ENCODE measurements at regions not wholly inside any gene's neighbourhood (a gene's known extent, or its start where the extent isn't known, plus 50 kb on each side); places are given as distances from the start of the nearest gene placed in this dataset.

- intact Hi-C loops (cut with micrococcal nuclease) (no loop called here), in situ Hi-C loops (cut with MboI) (no loop called here)
- Histone ChIP-seq H3K9me3 (replicated peaks; ENCODE audit: control insufficient read depth, insufficient read depth, low read depth, low read length) (no peaks in the 10 kb centered on the region), H3K27ac (ENCODE audit: extremely low read depth, low read depth, low read length) (no peak overlapping the region), H4K20me1 (replicated peaks; ENCODE audit: control insufficient read depth, insufficient read depth, low read length) (no peaks in the 10 kb centered on the region), H3K79me2 (ENCODE audit: control insufficient read depth, insufficient read depth, low read length) (no peaks in the 10 kb centered on the region), H3K4me3 (no peak overlapping the region), H3K9ac (ENCODE audit: insufficient read depth in 1 of 2, low read depth in 2 of 2, low read length in 2 of 2) (no peak overlapping the region), H3K9me1 (ENCODE audit: control insufficient read depth, insufficient read depth, low read length) (no peaks in the 10 kb centered on the region), H2AFZ (ENCODE audit: low read depth, low read length) (no peak overlapping the region), H3K4me1 (replicated peaks in 1 of 2; ENCODE audit: control insufficient read depth in 2 of 2, insufficient read depth in 2 of 2, low read length in 2 of 2) (no peaks in the 10 kb centered on the region), H3K36me3 (ENCODE audit: control insufficient read depth, insufficient read depth, low read length) (no peaks in the 10 kb centered on the region), H3K27me3 (ENCODE audit: control insufficient read depth in 2 of 2, insufficient read depth in 2 of 2, low read length in 2 of 2) (peaks cover 0 to 7% of the 10 kb centered on the region in 2 experiments; a peak in 3 of 5 replicates), H3K4me2 (ENCODE audit: insufficient read depth, low read length) (no peak overlapping the region)
- ATAC-seq: no peak
- no peak for DNase-seq (ENCODE audit: extremely low read depth in 1 of 4, low spot score in 3 of 4)
- no peak for FAIRE-seq
- under 1% methylated on average over 6 of the region's 6 CpGs for WGBS (ENCODE audit: insufficient coverage, low coverage, missing lambda C conversion rate)
- BruUV-seq (replicated peaks): no TSS peak
- POLR2A ChIA-PET: interaction anchor here (0.7 to 1.5 kb wide), 5 partner anchors 10 to 47 kb away, joined by 3 to 7 read pairs (median 5); no protein-coding TSS in a partner anchor
- CTCF ChIA-PET (ENCODE audit: low intra/inter-chr PET ratio): no interaction called here
- no peak for TF ChIP-seq NEUROD1 (IDR thresholded peaks at IDR 0.05; ENCODE audit: borderline replicate concordance, low read depth, low read length, partially characterized antibody)
- TF ChIP-seq ZBTB49 (CRISPR knock-in tag; IDR thresholded peaks at IDR 0.05; ENCODE audit: borderline replicate concordance): no peak
- no peak for TF ChIP-seq ZNF407 (IDR thresholded peaks at IDR 0.05; ENCODE audit: low read depth)
- TF ChIP-seq, protein P1, sequence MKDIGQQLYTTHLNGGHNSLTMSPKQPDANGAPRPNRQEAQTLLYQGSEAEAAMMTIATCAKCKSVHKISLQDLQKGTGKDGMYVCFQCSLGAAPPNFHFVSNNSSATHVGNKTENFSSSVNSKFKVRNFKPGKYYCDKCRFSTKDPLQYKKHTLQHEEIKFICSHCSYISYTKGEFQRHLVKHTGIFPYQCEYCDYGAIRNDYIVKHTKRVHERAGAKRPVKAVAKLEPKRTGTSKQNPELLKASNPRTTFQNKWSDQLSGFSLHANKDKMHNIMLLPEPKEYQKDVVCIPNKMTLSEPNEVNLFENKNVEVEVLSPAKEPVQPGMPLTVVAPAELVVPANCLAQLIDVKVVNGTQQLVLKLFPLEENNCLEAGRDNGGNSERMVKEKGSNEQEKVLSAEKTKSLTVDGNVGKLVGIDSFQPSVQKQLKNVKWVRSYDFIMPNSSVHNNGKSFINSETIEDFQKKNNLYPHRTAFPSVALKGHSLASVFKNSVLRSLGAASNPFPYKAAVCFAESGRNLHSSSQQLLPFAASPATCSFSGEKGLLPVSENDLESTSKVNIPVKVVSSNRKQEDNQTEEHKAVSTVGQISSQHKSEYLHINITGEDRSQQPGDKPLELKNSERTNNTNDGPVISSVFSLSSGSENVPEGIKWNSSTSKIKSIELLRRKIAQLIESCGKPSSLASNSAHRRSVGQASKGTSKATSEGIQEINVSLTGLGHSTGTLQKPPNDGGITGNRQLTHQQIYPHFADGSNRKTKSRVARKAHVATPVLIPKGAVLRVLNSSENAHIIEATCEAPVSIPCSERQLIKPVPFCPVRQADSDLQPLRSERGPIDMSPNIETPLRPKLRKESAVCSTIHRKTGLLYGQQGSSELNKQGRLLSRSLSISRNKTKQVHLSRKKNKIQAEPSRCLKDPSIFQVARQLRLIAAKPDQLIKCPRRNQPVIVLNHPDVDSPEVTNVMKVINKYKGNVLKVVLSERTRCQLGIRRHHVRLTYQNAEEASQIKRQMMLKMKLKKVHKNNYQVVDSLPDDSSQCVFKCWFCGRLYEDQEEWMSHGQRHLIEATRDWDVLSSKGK (CRISPR knock-in tag; IDR thresholded peaks at IDR 0.05): no peak
- no peak for TF ChIP-seq ZC3H4 (CRISPR knock-in tag; IDR thresholded peaks at IDR 0.05; ENCODE audit: borderline replicate concordance)
- no peak for TF ChIP-seq HOMEZ (CRISPR knock-in tag; IDR thresholded peaks at IDR 0.05)
These were observed 64.5 kb upstream of the ATXN1 start for GRCh38 chr6:16825784-16826183.

Measured in K562 (cell line).